ENCODE measurements at regions not wholly inside any gene's neighbourhood (a gene's known extent, or its start where the extent isn't known, plus 50 kb on each side); places are given as distances from the start of the nearest gene placed in this dataset.
"Not testable (repeated sequence)": the region's sequence is repeated elsewhere in the genome, so short reads cannot be mapped to it uniquely, and the experiment has no call there.

DNA sequence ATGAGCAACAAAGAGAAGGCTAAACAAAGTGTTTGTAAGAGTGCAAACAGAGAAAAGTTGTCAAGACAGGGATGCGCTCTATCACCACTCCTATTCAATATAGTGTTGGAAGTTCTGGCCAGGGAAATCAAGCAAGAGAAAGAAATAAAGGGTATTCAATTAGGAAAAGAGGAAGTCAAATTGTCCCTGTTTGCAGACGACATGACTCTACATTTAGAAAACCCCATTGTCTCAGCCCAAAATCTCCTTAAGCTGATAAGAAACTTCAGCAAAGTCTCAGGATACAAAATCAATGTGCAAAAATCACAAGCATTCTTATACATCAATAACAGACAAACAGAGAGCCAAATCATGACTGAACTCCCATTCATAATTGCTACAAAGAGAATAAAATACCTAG is 143.4 kb upstream of the POGK start:
- DNase-seq (ENCODE audit: low read depth), result not testable (repeated sequence)

DNA sequence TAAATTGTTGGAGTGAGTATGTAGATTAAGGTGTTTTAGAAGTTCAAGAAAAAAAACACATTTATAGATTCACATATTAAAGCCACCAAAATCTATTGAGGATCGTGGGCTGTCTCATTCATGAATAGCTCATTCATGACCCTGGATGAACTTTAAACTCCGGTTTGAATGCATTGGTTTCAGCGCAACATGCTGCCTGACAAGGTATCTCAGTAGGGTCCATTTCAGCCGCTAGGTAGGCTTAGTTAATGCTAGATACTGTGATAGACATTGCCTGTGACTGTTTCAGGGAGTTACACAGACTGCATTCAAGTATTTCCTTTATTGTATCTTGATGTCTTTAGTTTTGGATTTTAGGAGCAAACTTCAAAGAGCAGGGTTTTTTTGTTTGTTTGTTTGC is 140.5 kb upstream of the POGK start:
- DNase-seq (ENCODE audit: low read depth), result no peak

DNA sequence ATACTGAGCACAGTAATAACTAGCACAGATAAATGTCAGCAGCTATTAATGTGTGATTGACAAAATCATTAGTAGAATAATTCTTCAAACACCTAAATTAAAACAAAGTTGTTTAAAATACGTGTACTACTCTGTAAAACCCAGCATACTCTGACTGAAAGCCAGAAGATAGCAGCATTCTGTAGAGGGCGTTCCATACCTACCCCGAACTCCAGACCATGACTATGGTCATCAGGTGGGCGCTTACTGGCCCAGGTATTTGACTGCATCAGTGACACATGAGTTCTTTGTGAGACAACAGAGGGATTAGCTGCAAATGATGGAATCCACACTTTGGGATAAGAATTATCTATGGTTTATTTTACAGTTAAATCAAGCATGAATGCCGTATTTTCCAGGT is 139.7 kb upstream of the POGK start:
- DNase-seq (ENCODE audit: low read depth), result no peak

GRCh38 chr1:166700696-166701095 is 138.6 kb upstream of the POGK start:
- no peak for DNase-seq (ENCODE audit: low read depth)

DNA sequence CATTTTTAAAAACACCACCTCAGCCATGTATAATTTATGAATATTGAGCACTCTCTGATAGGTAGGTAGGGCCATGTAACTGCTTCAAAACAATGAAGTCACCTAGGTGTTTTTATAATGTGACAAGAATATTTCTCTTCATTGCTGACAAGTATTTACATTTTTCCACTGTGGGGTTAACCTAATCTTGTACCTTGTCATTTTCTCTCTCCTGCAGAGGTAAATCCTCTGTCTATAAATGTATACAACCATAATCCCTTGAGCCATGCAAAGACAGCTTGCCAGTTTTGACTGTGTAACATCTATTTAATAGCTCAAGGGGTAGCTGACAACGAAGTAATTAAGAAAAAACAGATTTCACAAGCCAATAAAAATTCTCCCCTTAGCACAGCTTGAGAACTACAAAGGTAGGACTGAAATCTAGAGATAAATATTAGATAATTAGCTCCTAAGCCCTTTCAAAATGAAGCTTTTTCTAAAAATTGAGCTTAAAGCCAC is 137.6 kb upstream of the POGK start:
- no peak for DNase-seq (ENCODE audit: low read depth)

DNA sequence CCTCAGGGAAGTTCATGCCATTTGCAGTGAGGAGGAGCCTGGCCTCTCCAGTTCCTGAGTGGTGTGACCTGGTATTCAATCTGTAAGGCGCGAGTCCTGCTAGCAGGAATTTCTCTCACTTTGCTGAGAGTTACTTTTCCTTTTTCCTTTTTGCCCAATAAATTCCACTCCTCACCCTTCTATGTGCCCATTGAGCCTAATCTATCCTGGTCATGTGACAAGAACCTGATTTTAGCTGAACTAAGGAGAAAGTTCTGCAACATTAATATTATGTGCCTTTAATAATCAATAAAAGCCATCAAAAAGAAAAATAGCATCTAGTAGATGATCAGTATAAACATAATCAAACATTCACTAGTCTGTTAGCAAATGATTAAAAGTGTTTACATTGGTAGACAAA is 136.1 kb upstream of the POGK start:
- DNase-seq (ENCODE audit: low read depth), result no peak

DNA sequence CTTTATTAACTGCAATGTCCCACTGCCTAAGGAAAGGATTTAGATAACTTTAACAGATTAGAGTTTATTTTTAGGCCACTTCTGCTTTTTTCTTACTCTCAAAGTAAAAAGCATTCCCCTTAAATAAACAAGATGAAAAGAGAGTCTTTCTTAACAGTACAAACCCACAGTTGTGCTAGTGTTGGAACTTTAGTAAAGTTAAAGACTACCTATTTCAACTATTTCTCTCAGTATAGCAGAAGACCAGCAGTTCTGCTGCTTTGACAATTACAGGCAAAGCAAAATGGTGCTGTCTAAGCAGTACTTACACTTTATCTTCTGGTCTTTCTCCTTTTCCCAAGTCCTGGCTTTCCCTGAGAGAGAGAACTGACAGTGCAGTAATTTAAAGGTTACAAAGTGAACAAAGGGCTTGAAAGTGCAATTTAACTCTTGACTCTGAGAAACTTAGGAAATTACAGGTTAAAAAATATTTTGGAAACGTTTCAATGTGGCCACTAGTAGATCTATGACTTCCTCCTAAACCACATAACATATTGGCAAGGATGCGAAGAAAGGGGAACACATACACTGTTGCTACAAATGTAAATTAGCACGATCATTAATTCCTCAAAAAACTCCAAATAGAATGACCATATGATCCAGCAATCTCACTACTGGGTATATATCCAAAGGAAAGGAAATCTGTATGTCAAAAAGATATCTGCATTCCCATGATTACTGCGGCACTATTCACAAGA is 135.4 kb upstream of the POGK start:
- no peak for DNase-seq (ENCODE audit: low read depth)

DNA sequence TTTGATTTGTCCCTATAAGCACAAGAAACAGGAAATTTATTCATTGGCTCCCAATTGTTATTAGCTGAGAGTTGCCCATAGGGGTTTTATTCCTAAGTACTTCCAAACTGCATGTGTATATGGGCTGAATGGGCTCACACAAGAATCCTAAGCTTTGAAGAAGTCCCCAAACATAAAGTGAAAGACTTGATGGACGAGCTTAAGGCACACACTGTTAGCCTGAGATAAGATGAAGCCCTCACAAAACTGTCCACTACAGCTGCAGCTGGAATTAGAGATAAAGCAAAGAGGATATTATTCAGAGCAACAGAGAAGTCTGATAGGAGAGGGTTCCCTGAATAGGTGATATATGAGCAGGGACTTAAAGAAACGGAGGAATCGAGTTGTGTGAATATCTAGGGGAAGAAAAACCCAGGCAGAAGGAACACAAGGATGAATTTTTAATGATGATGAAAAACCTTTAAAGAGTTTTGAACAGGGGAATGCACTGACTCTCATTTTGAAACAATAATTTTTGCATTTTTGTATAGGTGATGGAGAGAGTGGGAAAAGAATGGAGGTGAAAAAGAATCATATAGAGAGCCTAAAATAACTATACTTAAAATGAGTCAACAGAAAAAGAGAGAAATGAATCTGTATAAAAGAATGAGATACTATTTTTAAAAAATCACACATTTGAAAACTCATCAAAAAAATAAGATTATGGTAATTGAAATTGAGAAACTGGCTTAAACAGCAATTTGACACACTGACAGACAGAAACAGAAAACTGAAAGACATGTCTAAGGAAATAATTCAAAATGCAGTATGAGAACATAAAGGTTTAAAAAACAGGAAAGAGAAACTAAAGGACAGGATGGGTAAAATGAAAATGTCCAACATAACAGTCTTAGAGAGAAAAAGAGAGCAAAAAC is 133.6 kb upstream of the POGK start:
- no peak for DNase-seq (ENCODE audit: low read depth)

GRCh38 chr1:166716620-166717019 is 122.7 kb upstream of the POGK start:
- no peak for DNase-seq (ENCODE audit: low read depth)

GRCh38 chr1:166721145-166721544 is 118.1 kb upstream of the POGK start:
- no peak for DNase-seq (ENCODE audit: low read depth)

- DNase-seq (ENCODE audit: low read depth), result peak; percentile 1
Observed at GRCh38 chr1:166730299-166730888, 108.9 kb upstream of the POGK start.

DNA sequence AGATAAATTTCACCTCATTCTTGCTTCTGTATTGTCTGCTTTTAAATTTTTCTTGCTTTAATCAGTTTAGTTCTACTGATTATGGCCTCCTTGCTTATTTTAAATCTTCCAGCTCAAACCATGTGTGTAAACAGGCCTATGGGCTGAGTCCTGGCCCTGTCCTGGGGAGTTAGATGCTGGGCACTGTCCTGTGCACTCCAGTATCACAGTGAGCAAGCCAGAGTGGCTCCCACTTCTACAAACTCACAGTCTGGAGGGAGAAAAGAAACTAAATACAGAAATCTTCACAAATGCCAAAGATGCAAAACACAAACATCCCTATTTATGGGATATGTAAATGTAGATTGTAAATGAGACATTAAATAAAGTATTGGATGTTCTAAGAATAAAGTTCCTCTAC is 101.1 kb upstream of the POGK start:
- no peak for DNase-seq (ENCODE audit: low read depth)

- DNase-seq (ENCODE audit: low read depth), result no peak
Observed at GRCh38 chr1:166738873-166739272, 100.4 kb upstream of the POGK start.

GRCh38 chr1:166740668-166741276 is 98.5 kb upstream of the POGK start:
- no peak for DNase-seq (ENCODE audit: low read depth)

- no peak for DNase-seq (ENCODE audit: low read depth)
Observed at GRCh38 chr1:166763318-166763717, 76.0 kb upstream of the POGK start.

DNA sequence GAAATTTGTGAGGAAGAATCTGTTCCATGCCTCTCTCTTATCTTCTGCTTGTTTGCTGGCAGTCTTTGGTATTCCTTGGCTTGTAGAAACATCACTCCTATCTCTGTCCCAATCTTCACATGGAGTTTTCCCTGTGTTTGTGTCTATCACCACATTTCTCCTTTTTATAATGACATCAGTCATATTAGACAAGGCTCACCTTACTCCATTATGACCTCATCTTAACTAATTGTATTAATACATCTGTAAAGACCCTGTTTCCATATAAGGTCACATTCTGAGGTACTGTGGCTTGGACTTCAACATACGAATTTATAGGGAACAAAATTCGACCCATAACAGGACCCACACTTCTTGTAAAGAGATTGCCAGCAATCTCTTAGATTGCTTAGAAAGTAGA is 72.3 kb upstream of the POGK start:
- no peak for DNase-seq (ENCODE audit: low read depth)

- DNase-seq (ENCODE audit: low read depth), result not testable (repeated sequence)
Observed at GRCh38 chr1:166784646-166785045, 54.6 kb upstream of the POGK start.

DNA sequence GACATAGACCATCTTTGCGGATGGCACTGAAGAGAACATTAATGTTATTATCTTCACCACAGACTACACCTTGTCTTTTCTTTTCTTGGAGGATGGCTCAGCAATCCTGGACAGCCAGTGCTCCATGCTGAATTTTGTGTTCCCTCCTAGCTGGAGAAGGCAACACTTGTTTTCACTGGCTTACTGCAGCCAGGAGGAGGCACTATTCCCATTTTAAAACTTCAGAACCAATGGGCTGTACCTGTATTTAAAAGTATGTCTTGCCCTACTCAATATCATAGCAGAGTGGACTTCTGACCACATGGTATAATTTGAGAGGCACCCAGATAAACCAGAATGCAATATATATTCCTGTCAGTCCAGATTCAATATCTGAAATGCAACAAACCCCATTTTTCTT is 53.3 kb upstream of the POGK start:
- DNase-seq (ENCODE audit: low read depth), result no peak

DNA sequence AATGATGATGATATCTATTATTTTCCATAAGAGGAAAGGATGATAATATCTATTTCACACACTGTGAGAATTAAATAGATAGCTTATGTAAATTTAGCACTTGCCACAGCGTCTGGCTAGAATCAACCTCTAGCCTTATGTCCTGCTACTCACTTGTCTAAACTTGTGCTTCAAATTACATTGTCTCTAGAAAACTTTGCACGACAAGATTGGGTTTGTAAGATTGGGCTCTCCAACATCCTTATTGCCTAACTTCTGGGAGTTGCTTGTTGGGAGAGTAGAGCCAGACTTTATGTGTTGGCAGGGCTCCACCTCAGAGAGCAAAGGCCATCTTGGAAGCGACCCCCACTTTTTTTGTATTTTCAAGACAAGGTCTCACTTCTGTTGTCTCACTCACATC is 50.0 kb upstream of the POGK start:
- no peak for DNase-seq (ENCODE audit: low read depth)
